HG02763 (cell line): ENCODE measurements at regions not wholly inside any gene's neighbourhood (a gene's known extent, or its start where the extent isn't known, plus 50 kb on each side); places are given as distances from the start of the nearest gene placed in this dataset.
A peak's percentile ranks its signal among the peaks of the same experiment; 100 is the strongest.

Experiments used
- ATAC-seq: cut with Tn5 transposase; IDR thresholded peaks from one replicate; pipeline ENCODE4 v1.9.1; 2021; ENCODE audit warnings: mild to moderate bottlenecking, moderate library complexity; ENCODE audit not compliant: unreplicated experiment

GRCh38 chr1:105997516-105997915 lies 1059.0 kb upstream of the PRMT6 start:
- no peak for ATAC-seq

- no peak for ATAC-seq
Measured at GRCh38 chr1:106022312-106022902, 1034.1 kb upstream of the PRMT6 start.

- ATAC-seq, result no peak
Measured at GRCh38 chr1:106027871-106028270, 1028.6 kb upstream of the PRMT6 start.

GRCh38 chr1:106037526-106037925 lies 1018.9 kb upstream of the PRMT6 start:
- ATAC-seq, result no peak

- ATAC-seq, result no peak
Measured at GRCh38 chr1:106038260-106038659, 1018.2 kb upstream of the PRMT6 start.

GRCh38 chr1:106043971-106044370 lies 1012.5 kb upstream of the PRMT6 start:
- ATAC-seq, result no peak

GRCh38 chr1:106047210-106047609 lies 1009.3 kb upstream of the PRMT6 start:
- ATAC-seq, result no peak

- no peak for ATAC-seq
Measured at GRCh38 chr1:106049595-106049994, 1006.9 kb upstream of the PRMT6 start.

GRCh38 chr1:106055855-106056254 lies 1000.6 kb upstream of the PRMT6 start:
- no peak for ATAC-seq

GRCh38 chr1:106061586-106062495 lies 994.6 kb upstream of the PRMT6 start:
- no peak for ATAC-seq

GRCh38 chr1:106063510-106063909 lies 993.0 kb upstream of the PRMT6 start:
- no peak for ATAC-seq

- ATAC-seq, result peak; percentile 66
Measured at GRCh38 chr1:106072909-106073600, 983.4 kb upstream of the PRMT6 start.

GRCh38 chr1:106080608-106081325 lies 975.7 kb upstream of the PRMT6 start:
- ATAC-seq, result no peak

GRCh38 chr1:106111044-106111443 lies 945.4 kb upstream of the PRMT6 start:
- ATAC-seq, result no peak

- no peak for ATAC-seq
Measured at GRCh38 chr1:106113851-106114250, 942.6 kb upstream of the PRMT6 start.

GRCh38 chr1:106120789-106121188 lies 935.7 kb upstream of the PRMT6 start:
- no peak for ATAC-seq

- ATAC-seq, result no peak
Measured at GRCh38 chr1:106121728-106122127, 934.7 kb upstream of the PRMT6 start.

GRCh38 chr1:106134561-106134960 lies 921.9 kb upstream of the PRMT6 start:
- no peak for ATAC-seq

- ATAC-seq, result no peak
Measured at GRCh38 chr1:106173101-106173500, 883.4 kb upstream of the PRMT6 start.

- no peak for ATAC-seq
Measured at GRCh38 chr1:106178791-106179190, 877.7 kb upstream of the PRMT6 start.

GRCh38 chr1:106181866-106182265 lies 874.6 kb upstream of the PRMT6 start:
- ATAC-seq, result no peak
